ENCODE measurements at regions not wholly inside any gene's neighbourhood (a gene's known extent, or its start where the extent isn't known, plus 50 kb on each side); places are given as distances from the start of the nearest gene placed in this dataset.

GRCh38 chr4:158347556-158347955, 137.3 kb downstream of the TMEM144 start:
- 74% methylated on average over 1 of the region's 1 CpG for WGBS (ENCODE audit: low lambda C conversion rate, missing lambda C conversion rate)
- no peak for DNase-seq (ENCODE audit: low spot score)
- no peaks in the 10 kb centered on the region for H3K79me2 ChIP-seq
- H3K9me3 ChIP-seq (ENCODE audit: low read depth): no peaks in the 10 kb centered on the region
- H3K36me3 ChIP-seq (replicated peaks; ENCODE audit: insufficient read depth, low read depth): no peaks in the 10 kb centered on the region
- no peaks in the 10 kb centered on the region for H3K9me2 ChIP-seq (replicated peaks; ENCODE audit: insufficient read depth)
- no peak overlapping the region for H3K4me3 ChIP-seq
- no peaks in the 10 kb centered on the region for H4K20me1 ChIP-seq (ENCODE audit: insufficient read depth, poor library complexity, severe bottlenecking)
- no peak overlapping the region for H2AFZ ChIP-seq
- no peak overlapping the region for H3K27ac ChIP-seq
- H3K4me1 ChIP-seq (ENCODE audit: insufficient read depth): no peaks in the 10 kb centered on the region
- TF ChIP-seq EZH2phosphoT487 (IDR thresholded peaks at IDR 0.05; ENCODE audit: low read depth, severe bottlenecking, unreplicated experiment) (no peak), CTCF (IDR thresholded peaks at IDR 0.05; ENCODE audit: poor library complexity) (no peak), EZH2 (IDR thresholded peaks at IDR 0.05; ENCODE audit: borderline replicate concordance) (no peak)
- no peak overlapping the region for H3K4me2 ChIP-seq
- H3K27me3 ChIP-seq: no peaks in the 10 kb centered on the region

GRCh38 chr4:158350161-158350560, 139.9 kb downstream of the TMEM144 start:
- Histone ChIP-seq H3K27me3 (no peaks in the 10 kb centered on the region), H3K36me3 (replicated peaks; ENCODE audit: insufficient read depth, low read depth) (no peaks in the 10 kb centered on the region), H2AFZ (no peak overlapping the region), H3K9me3 (ENCODE audit: low read depth) (no peaks in the 10 kb centered on the region), H3K4me1 (ENCODE audit: insufficient read depth) (no peaks in the 10 kb centered on the region), H3K4me2 (no peak overlapping the region), H3K4me3 (no peak overlapping the region), H3K79me2 (no peaks in the 10 kb centered on the region), H3K9me2 (replicated peaks; ENCODE audit: insufficient read depth) (no peaks in the 10 kb centered on the region), H3K27ac (no peak overlapping the region), H4K20me1 (ENCODE audit: insufficient read depth, poor library complexity, severe bottlenecking) (no peaks in the 10 kb centered on the region)
- no peak for TF ChIP-seq CTCF (IDR thresholded peaks at IDR 0.05; ENCODE audit: poor library complexity)
- no peak for TF ChIP-seq EZH2phosphoT487 (IDR thresholded peaks at IDR 0.05; ENCODE audit: low read depth, severe bottlenecking, unreplicated experiment)
- TF ChIP-seq EZH2 (IDR thresholded peaks at IDR 0.05; ENCODE audit: borderline replicate concordance): no peak
- no peak for DNase-seq (ENCODE audit: low spot score)
- WGBS (ENCODE audit: low lambda C conversion rate, missing lambda C conversion rate): 94% methylated on average over 1 of the region's 1 CpG

GRCh38 chr4:158353541-158354304, 143.4 kb downstream of the TMEM144 start:
- H3K27me3 ChIP-seq: no peaks in the 10 kb centered on the region
- no peak overlapping the region for H3K4me3 ChIP-seq
- no peak overlapping the region for H3K4me2 ChIP-seq
- H4K20me1 ChIP-seq (ENCODE audit: insufficient read depth, poor library complexity, severe bottlenecking): no peaks in the 10 kb centered on the region
- H3K9me2 ChIP-seq (replicated peaks; ENCODE audit: insufficient read depth): no peaks in the 10 kb centered on the region
- H3K9me3 ChIP-seq (ENCODE audit: low read depth): no peaks in the 10 kb centered on the region
- 81% methylated on average over 4 of the region's 4 CpGs for WGBS (ENCODE audit: low lambda C conversion rate, missing lambda C conversion rate)
- no peak overlapping the region for H2AFZ ChIP-seq
- TF ChIP-seq CTCF (IDR thresholded peaks at IDR 0.05; ENCODE audit: poor library complexity) (no peak), EZH2 (IDR thresholded peaks at IDR 0.05; ENCODE audit: borderline replicate concordance) (no peak)
- no peaks in the 10 kb centered on the region for H3K4me1 ChIP-seq (ENCODE audit: insufficient read depth)
- DNase-seq (ENCODE audit: low spot score): no peak
- H3K36me3 ChIP-seq (replicated peaks; ENCODE audit: insufficient read depth, low read depth): no peaks in the 10 kb centered on the region
- no peak overlapping the region for H3K27ac ChIP-seq
- H3K79me2 ChIP-seq: no peaks in the 10 kb centered on the region
